PC-3 (cell line): ENCODE measurements at regions not wholly inside any gene's neighbourhood (a gene's known extent, or its start where the extent isn't known, plus 50 kb on each side); places are given as distances from the start of the nearest gene placed in this dataset.

Source experiments
- EZH2phosphoT487 ChIP-seq: fragments of 300-600 bp; sonication (generic); IDR thresholded peaks from 2 replicates; pipeline ENCODE4 v1.6.1; 2018; ENCODE audit warnings: mild to moderate bottlenecking, antibody characterized with exemption, low read length, borderline replicate concordance
- TF ChIP-seq, protein P1 (sequence below): fragments of 300-600 bp; sonication (generic); conservative IDR thresholded peaks from 2 replicates; pipeline ENCODE4 v1.5.1; 2017; ENCODE audit warnings: antibody characterized with exemption, low read depth, mild to moderate bottlenecking, low read length

DNA sequence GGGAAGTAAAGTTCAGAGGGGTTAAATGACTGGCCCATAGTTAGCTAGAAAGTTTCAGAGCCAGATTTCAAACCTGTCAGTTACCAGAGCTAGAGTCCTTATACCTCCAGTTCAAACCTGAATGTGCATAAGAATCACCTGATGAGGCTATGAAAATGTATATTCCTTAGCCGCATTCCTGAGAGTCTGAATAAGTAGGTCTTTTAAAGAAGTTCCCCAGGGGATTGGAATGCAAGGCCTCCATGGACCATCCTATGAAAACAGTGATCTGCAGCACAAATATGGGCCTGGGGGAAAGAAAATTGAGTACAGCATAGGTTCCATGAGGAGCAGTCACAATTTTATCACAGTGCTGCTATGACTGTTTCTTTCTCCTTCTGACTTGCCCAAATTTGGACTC is 263.9 kb upstream of the CXorf66 start:
- TF ChIP-seq, protein P1, sequence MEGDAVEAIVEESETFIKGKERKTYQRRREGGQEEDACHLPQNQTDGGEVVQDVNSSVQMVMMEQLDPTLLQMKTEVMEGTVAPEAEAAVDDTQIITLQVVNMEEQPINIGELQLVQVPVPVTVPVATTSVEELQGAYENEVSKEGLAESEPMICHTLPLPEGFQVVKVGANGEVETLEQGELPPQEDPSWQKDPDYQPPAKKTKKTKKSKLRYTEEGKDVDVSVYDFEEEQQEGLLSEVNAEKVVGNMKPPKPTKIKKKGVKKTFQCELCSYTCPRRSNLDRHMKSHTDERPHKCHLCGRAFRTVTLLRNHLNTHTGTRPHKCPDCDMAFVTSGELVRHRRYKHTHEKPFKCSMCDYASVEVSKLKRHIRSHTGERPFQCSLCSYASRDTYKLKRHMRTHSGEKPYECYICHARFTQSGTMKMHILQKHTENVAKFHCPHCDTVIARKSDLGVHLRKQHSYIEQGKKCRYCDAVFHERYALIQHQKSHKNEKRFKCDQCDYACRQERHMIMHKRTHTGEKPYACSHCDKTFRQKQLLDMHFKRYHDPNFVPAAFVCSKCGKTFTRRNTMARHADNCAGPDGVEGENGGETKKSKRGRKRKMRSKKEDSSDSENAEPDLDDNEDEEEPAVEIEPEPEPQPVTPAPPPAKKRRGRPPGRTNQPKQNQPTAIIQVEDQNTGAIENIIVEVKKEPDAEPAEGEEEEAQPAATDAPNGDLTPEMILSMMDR: no peak
- no peak for TF ChIP-seq EZH2phosphoT487
